COR-L47 (cell line): ENCODE measurements at regions not wholly inside any gene's neighbourhood (a gene's known extent, or its start where the extent isn't known, plus 50 kb on each side); places are given as distances from the start of the nearest gene placed in this dataset.
"Not testable (repeated sequence)": the region's sequence is repeated elsewhere in the genome, so short reads cannot be mapped to it uniquely, and the experiment has no call there.

ENCODE experiments used
- DNase-seq: peaks from one replicate; lab custom pipeline; 2025; lab: John Stamatoyannopoulos, UW

DNA sequence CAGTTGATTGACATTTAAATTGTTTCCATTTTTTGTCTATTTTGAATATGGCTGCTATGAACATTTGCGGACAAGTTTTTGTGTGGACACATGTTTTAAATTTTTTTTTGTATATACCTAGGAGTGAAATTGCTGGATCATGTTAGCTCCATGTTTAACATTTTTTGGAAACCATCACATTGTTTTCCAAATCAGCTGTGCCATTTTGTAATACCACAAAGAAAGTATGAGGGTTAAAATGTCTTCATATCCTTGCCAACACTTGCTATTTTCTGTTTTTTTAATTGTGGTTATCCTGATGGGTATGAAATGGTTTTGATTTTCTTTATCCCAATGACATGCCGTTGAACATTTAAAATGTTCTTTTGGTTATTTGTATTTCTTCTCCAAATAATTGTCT is 52.1 kb downstream of the CARTPT start:
- no peak for DNase-seq

DNA sequence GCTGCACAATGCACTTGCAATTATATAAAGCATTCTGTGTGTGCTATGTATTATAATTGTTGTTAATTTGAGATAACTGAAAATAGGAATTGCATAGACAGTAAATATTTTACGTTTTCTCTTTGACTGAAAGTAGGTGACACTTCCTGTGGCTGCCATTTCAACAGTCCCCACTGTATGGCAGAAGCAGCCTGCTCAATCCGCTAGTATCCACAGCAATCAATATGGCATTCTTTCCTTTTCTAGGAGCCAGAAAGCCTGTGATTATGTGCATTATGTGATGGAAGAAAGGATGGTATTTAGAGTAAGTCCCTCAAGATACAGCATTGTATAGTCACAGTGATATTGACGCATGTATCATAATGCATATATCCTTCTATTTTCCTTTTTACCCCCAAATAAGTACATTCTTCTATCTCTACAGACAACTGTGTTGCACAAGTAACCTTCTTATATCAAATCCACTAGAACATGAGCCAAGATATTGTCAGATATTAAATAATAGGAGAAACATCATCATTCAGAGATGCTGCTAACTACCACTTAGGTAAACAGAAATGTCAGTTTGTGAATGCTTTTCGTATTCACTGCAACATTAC is 59.7 kb downstream of the CARTPT start:
- DNase-seq: peak; percentile 69

DNA sequence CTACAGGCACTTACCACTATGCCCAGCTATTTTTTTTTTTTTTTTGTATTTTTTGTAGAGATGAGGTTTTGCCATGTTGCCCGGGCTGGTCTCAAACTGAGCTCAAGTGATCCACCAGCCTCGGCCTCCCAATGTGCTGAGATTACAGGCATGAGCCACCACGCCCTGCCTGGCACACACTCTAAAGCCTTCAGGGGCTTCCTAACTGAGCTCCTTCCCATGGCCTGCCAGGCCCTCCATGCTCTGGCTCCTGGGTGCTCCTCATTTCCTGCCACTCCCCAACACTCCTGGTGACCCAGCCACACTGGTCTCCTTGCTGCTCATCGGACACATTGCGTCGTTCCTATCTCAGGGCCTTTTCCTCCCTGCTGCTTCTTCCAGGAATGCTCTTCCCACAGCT is 61.5 kb downstream of the CARTPT start:
- DNase-seq: no peak

DNA sequence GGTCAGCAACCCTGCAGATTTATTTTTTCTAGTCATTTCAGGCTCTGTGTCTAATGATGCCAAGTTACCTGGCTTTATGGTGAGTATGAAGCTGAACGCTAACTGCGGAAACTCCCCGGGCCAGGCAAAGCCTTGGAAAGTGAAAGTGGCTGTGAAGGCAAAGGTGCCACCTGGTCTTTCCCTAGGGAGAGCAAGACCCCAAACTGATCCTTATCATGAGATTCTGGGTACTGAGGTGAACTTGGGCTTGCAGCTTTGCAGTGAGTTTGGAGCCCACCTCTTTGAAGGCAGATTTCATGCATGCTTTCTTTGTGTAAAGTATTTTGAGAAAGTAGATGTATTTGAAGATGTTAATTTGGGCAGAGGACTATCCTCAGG is 63.3 kb downstream of the CARTPT start:
- no peak for DNase-seq

DNA sequence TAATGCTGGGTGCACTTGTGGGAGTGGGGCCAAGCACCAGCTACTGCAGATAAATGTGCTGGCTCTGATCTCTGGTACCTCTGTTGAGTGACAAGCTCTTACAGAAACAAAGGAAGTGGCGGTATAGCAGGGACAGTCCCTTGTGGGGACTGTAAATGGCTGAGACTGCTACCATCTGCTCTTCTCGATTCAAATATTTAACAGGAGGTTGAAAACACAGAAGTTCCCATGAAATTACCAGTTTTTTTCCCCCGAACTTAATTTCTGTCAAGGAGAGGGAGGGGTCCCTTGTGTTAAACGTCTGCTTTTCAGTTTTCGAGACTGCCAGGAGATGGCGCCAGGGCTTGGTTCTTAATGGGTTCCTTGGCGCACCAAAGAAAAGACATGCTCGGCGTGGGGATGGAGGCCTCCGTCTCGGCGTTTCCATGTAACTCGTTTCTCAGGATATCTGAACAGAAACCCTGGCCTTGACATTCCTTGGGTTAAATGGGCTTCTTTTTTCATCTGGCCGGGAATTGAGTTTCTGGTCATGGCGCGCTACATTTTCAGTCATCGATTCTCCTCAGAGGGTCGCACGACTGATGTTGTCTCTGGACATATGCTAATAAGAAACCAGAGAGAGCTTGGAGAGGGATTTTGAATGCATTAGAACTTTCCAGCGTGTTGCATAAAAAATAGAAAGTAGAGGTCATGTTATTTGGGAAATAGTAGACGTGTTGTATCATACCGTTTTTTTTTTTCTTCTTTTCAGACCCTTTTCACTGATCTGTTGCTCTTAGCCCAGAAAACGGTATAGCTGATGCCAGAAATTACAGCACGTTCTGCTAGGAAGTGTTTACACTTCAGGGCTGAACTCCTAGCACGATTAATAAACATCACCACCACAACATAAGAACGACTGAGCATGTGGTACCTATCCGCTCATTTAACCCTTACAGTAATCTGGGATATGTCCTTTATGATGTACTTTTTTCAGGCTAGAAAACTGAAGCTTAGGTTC is 64.0 kb downstream of the CARTPT start:
- DNase-seq: peak; percentile 88

DNA sequence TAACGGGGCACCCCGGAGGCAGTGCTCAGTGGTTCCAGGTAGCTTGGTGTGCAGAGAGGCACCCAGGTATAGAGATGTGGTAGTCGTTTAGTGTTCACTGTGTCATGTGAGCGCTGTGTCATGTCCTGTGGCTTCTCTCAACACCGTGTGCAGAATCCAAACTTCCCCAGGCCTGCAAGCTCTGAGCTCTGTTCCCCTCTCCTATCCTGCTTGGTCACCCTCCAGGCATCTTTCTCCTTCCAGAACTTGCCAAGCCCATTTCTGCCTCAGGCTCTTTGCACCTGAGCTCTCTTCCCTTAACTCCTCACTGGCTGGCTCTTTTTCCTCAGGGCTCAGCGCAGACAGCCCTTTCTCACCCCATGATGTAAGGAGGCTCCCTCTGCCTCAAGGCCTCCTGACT is 64.8 kb downstream of the CARTPT start:
- no peak for DNase-seq

DNA sequence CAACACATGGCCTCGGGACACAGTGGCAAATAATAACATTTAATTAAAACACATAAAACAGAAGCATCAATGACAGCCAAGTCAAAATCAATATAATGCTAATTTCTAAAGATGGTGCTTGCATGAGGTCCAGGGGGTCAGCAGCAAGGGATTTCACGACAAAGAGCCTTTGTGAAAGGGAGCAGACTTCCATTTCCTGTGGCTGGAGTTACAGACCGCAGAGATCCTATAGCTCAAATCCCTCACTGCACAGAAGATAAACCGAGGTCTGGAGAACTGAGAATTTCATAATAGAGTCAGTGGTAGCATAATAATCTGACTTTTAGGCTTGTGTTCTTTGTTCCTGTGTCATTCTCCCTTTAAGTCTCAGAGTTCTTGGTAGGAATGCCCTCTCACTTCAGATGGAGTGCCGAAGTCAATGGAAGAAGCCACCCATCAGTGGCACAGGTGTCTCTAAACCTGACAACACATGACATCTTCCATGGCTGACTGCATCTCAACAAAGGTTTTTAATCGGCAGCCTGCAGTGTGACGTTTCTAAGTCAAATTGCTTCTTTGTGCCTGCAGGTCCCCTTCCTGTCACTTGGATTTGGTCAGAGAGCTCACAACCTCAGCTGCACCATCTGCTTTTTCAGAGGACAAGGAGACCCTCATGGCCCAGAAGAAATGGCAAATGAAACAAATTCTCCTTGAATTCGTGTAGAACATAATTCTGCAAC is 67.4 kb downstream of the CARTPT start:
- DNase-seq: peak; percentile 73

DNA sequence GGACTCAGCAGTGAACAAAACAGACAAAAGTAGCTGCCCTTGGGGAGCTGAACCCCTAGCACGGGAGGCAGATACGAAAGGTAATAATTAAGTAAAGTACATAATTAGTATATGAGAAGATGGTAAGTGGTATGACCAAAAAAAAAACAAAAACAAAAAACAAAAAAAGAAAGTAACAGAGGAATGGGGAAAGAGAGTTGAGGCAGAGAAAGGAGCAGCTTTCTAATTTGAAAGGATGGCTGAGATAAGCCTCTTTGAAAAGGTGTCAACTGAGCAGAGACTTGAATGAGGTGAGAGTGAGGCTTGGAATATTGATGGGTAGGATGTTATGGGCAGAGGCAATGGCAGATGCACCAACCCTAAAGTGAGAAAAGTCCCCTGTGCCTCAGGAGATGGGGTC is 69.7 kb downstream of the CARTPT start:
- DNase-seq: no peak

DNA sequence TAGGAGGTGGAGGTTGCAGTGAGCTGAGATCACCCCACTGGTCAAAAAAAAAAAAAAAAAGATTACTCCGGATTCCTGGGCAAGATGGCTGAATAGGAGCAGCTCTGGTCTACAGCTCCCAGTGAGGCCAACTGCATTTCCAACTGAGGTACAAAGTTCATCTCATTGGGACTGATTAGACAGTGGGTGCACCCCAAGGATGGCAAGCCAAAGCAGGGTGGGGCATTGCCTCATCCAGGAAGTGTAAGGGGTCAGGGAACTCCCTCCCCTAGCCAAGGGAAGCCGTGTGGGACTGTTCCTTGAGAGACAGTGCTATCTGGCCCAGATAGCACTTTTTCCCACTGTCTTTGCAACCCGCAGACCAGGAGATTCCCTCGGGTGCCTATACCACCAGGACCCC is 70.7 kb downstream of the CARTPT start:
- no peak for DNase-seq

DNA sequence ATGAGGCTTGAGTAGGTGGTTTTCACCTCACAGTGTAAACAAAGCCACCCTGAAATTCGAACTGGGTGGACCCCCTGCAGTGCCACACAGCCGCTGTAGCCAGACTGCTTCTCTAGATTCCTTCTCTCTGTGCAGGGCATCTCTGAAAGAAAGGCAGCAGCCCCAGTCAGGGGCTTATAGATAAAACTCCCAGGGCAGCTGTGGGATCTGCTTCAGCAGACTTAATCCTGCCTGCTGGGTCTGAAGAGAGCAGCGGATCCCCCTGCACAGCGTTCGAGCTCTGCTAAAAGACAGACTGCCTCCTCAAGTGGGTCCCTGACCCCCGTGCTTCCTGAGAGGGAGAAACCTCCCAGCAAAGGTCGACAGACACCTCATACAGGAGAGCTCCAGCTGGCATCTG is 71.4 kb downstream of the CARTPT start:
- no peak for DNase-seq

DNA sequence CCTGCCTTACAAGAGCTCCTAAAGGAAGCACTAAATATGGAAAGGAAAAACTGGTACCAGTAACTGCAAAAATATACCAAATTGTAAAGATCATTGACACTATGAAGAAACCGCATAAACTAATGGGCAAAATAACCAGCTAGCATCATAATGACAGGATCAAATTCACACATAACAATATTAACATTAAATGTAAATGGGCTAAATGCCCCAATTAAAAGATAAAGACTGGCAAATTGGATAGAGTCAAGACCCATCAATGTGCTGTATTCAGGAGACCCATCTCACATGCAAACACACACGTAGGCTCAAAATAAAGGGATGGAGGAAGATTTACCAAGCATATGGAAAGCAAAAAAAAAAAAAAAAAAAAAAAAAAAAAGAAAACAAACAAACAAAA is 73.0 kb downstream of the CARTPT start:
- DNase-seq: not testable (repeated sequence)

DNA sequence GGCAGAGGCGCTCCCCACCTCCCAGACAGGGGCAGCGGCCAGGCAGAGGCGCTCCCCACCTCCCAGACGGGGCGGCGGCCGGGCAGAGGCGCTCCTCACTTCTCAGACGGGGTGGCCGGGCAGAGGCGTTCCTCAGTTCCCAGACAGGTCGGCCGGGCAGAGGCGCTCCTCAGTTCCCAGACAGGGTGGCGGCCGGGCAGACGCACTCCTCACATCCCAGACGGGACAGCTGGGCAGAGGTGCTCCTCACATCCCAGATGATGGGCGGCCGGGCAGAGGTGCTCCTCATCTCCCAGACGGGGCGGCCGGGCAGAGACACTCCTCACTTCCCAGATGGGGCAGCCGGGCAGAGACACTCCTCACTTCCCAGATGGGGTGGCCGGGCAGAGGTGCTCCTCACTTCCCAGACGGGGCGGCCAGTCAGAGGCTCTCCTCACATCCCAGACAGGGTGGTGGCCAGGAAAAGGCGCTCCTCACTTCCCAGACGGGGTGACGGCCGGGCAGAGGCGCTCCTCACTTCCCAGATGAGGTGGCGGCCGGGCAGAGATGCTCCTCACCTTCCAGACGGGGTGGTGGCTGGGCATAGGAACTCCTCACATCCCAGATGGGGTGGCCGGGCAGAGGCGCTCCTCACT is 75.1 kb downstream of the CARTPT start:
- no peak for DNase-seq

DNA sequence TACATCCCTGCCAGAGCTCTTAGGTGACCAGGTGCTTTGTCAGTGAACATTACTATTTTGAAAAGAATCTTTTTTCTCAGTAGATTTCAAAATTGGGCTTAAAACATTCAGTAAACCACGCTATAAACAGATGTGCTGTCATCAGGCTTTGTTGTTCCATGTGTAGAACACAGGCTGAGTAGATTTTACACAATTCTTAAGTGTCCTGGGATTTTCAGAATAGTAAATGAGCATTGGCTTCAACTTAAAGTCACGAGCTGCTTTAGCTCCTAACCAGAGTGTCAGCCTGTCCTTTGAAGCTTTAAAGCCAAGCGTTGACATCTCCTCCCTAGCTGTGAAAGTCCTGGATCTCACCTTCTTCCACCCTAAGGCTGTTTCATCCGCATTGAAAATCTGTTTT is 83.6 kb downstream of the CARTPT start:
- no peak for DNase-seq

DNA sequence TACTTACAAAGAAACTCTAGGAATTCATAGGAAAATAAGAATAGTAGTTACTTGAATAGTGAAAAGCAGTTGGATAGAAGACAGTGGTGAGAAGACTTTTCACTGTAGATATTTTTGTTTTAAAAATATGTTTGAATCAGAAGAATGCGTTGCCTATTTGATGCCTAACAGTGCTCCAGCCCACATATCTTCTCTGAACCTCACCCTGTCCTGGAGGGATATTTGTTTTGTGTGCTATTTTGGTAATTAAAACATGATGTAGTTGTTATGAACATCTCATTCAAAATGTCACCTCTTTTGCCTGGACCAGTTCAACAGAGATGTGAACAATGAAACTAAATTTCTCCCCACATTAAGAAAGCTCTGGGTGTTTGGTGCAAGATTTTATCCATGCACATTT is 87.6 kb downstream of the CARTPT start:
- DNase-seq: no peak

DNA sequence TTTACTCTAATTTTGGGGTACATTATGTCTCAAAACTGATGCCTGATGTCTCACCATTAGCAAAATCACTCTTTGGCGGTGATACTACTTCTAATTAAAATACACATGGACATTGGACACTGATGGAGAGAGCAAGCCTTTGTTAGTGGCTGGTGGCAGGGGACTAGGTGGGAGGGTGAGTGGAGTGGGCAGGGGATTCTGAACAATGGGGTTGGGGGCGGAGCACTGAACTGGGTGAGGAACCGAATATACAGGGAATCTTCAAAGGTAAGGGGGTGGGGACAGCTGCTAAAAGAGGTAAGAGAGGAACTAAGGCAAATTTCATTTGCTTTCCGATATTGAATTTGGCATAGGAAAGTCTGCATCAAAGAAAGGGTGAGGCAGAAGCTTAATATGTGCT is 88.8 kb downstream of the CARTPT start:
- DNase-seq: no peak

DNA sequence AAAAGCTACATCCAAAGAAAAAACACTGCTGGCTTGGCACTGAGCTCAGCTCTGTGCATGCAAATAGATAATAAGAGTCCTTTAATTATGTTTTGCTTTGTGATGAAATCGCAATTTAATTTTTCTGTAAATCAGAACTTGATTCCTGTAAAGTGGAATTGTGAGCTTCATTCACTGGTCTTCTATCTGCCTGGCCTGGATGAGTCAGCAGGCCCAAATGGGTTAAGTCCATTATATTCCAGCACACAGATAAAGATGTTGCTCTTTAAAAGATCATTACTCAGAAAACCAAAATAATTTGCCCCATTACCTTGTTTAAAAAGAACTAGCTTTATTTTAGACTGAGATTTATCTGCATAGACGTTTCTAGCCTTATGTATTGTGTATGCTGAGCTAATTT is 90.4 kb downstream of the CARTPT start:
- DNase-seq: peak; percentile 24

DNA sequence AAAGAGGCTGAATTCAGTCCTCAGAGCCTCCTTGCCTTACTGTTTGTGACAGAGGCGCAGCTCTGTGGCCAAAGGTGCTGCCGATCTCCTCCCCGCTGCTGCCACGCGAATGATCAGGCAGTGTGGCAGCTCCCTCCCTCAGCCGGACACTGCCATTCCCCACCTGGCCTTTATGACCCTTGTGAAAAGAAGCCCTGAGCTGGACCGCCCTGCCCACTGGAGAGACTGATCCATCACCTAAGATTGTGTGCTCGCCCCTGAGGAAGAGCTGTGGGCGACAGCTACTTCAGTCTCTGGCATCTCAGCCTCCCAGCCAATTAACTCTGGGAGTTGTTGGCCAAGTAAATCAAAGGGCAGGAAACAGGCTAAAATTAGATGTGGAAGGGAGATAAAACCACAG is 90.9 kb downstream of the CARTPT start:
- no peak for DNase-seq

DNA sequence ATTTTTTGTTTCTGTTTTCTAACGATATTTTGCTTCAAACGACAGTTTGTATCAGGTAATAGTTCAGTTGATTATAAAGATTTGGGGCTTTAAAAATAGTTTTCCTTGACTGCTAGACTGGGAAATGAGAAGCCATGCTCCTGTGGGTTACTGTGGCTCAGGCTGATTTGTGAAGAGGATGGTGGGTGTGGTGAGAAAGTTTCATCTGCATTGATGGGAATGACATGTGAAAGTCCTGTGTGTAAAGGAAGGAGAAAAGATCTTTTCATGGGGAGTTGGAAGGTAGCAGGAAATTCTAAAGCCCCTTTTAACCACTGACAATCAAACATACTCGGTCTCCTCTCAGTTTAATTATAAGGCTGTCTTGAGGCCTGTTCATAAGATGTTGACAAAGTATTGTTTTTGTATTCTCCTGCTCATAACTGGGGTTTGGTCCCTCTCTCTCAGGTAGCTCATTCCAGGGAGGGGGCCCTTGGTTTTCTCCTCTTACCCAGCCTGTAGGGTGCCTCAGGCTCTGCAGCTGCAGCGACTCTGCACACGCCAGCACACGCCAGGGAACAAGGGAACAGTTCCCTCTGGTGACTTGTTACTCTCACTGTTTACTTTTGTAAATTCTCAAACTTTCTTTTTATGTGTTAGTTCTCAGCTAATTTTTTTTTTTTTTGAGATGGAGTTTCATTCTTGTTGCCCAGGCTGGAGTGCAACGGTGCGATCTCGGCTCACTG is 91.6 kb downstream of the CARTPT start:
- no peak for DNase-seq

DNA sequence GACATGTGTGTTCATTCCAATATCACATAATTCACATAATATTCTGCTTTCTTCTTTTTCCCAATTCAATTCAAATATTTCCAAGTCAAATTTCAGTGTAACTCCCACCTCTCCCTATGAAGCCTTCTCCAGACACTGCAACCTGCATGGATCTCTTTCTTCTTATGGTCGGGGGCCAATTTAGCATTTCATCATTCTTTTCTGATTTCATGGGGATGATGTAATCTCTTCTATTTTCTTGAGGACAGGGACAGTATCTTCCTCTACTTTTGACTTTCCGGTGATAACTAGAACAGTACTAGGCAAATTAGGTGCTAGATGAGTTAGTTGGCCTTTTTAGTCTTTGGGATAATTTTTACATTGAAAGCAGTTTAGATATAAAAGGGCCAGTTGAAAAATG is 92.7 kb downstream of the CARTPT start:
- no peak for DNase-seq

DNA sequence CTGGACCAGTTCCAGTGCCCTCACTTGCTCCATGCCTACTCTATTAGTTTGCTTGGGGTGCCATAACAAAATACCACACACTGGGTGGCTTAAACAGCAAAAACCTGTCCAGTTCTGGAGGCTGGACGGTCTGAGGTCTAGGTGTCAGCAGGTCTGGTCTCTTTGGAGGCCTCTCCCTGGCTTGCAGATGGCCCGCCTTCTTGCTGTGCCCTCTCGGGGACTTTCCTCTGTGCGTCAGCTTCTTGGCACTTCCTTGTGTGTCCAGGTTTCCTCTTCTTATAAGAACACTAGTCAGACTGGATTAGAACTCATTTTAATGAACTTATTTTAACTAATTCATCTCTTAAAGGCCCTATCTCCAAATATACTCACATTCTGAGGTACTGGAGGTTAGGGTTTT is 97.2 kb downstream of the CARTPT start:
- no peak for DNase-seq

DNA sequence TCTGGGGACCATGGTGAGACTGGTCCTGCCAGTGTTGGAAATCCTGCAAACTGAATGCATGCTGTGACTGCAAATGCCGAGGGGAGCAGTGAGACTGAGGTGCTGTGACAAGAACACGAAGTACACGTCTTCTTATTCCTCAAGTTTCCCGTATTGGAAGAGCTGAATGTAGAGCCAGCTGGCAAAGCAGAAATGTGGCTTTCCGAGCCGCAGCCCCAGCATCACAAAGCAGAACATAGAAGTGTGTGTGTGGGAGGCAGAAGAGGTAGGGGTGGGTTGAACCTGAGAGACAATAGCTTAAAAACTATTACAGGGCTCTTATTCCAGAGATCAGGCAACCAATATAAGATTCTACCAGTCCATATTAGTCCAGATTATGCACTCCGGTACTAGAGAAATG is 98.8 kb downstream of the CARTPT start:
- no peak for DNase-seq

DNA sequence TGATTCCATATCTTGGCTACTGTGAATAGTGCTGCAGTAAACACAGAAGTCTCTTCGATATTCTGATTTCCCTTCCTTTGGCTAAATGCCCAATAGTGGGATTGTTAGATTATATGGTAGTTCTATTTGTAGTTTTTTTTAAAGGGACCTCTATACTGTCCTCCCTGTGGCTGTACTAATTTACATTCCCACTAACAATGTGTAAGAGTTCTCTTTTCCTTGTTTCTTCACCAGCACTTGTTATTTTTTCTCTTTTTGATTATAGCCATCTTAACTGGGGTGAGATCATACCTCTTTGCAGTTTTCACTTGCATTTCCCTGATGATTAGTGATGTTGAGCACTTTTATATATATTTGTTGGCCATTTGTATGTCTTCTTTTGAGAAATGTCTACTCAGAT is 102.0 kb downstream of the CARTPT start:
- no peak for DNase-seq
